C4-2B (cell line): ENCODE measurements at regions not wholly inside any gene's neighbourhood (a gene's known extent, or its start where the extent isn't known, plus 50 kb on each side); places are given as distances from the start of the nearest gene placed in this dataset.

Source experiments
- CTCF ChIP-seq: fragments of 450-650 bp; conservative IDR thresholded peaks from 2 replicates; pipeline ENCODE4 v1.5.1; 2017; ENCODE audit warnings: mild to moderate bottlenecking
- ZFX ChIP-seq: fragments of 450-650 bp; IDR thresholded peaks from 2 replicates; pipeline ENCODE4 v1.6.1; 2017

GRCh38 chr16:82248677-82249076, 78.7 kb upstream of the MPHOSPH6 start:
- no peak for TF ChIP-seq ZFX
- TF ChIP-seq CTCF = no peak
